Stimulated activated CD4-positive, alpha-beta T cell treated with anti-CD3 and anti-CD28 coated beads, Interleukin-15, amount 100 ng/mL, for 48 hours (primary cell): ENCODE measurements at regions not wholly inside any gene's neighbourhood (a gene's known extent, or its start where the extent isn't known, plus 50 kb on each side); places are given as distances from the start of the nearest gene placed in this dataset.
"Not testable (repeated sequence)": the region's sequence is repeated elsewhere in the genome, so short reads cannot be mapped to it uniquely, and the experiment has no call there.

Source experiments
- DNase-seq, 2 donors: peaks; one replicate each; pipeline ENCODE4 v3.0.0-alpha.2; 2020; ENCODE audit warnings: low read depth in 2 of 2

DNA sequence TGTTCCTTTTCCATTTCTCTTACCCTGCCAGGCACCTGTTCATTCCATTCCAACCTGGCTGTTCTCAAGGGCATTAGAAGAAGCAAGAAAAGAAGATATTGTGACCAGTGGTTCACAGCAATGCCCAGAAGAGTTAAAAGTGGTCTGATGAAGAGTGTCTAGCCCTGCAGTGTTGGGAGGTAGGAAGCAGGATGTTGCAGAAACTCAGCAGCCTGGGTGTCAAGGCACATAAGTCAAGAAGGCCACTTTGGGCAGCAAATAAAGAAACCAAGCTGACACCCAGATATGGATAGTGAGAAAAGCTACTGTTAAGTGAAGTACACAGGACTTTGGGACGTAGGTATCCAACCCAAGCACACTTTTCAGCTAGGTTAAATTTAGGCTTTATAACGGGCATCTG is 199.9 kb upstream of the SATB1 start:
- DNase-seq, result no peak

DNA sequence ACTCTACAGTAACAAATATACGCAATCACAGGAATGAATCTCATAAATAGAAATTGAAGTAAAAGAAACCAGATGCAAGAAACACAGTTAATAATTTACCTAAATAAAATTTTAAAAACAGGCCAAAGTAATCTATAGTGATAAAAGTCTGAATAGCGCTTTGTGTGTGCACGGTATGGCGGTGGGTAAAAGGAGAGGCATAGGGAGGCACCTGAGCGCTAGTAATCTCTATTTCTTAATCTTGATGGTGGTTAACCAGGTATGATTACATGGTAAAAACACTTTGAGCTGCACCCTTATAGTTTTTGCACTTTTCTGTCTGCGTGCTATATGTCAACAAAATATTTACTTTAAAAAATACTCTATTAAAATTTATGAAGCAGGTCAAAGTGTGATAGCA is 198.1 kb upstream of the SATB1 start:
- no peak for DNase-seq

DNA sequence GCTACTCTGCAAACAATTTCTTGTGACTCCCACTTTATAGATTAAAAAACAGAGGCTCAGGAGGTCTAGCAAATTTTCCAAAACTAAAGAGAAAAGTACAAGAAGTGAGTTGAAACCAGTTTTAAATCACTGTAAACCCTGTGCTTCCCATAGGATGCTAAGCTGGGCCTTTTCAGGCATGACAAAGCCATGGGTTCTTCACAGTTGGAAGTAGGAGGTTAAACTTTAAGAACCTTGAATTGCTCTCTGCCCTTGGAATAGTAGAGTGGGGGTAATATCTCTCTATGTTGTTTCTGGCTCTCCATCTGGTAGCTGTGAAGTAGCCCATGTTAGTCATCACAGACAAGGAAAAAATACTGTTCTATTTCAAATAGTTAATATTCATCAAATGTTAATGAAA is 193.6 kb upstream of the SATB1 start:
- DNase-seq, result no peak

DNA sequence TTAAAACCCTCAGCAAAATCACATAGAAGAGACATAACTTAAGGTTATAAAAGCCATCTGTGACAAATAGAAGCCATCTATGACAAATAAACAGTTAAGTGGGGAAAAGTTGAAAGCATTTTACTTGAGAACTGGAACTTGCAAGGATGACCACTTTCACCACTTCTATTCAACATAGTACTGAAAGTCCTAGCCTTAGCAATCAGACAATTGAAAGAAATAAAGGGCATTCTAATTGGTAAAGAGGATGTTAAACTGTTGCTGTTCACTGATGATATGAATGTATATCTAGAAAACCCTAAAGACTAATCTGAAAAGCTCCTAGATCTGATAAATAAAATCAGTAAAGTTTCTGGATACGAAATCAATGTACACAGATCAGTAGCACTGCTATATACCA is 186.9 kb upstream of the SATB1 start:
- DNase-seq, result no peak

DNA sequence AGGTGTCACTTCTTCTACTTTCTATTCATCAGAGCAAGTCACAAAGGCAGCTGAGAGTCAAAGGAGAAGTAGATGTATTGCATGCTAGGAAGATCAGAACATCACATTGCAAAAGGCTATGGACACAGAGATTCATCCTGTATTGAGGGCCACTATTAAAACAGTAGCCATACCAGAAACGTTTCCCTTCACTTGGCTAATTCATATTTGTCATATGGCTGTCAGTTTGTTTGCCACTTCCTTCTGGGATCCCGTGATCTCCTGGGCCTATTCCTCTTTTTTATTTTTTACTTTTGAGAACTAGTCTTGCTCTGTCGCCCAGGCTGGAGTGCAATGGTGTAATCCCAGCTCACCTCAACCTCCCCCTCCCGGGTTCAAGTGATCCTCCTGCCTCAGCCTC is 184.0 kb upstream of the SATB1 start:
- DNase-seq, result no peak

DNA sequence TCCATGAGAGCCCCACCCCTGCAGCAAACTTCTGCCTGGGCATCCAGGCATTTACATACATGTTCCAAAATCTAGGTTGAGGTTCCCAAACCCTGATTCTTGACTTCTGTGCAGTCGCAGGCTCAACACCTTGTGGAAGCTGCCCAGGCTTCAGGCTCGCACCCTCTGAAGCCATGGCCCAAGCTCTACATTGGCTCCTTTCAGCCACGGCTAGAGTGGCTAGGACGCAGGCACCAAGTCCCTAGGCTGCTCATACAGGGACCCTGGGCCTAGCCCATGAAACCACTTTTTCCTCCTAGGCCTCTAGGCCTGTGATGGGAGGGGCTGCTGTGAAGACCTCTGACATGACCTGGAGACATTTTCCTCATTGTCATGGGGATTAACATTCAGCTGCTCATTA is 172.8 kb upstream of the SATB1 start:
- no peak for DNase-seq

DNA sequence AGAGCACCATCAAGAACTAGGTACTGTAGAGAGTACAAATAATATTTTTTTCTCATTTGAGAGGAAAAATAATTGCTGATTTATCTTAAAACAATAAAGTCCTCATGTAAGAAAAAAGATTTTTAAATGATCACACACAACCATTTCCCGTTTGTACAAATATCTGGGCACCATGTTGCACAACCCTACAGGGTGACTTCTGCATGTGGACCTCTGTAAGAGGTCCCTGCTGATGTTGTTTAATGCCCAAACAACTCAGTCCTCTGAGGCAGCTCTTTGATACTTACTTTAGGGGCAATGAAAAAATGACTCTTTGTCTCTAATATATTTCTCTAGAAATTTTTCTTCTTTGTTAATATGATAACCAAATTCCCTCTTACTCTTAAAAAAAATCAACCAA is 168.1 kb upstream of the SATB1 start:
- DNase-seq, result no peak

DNA sequence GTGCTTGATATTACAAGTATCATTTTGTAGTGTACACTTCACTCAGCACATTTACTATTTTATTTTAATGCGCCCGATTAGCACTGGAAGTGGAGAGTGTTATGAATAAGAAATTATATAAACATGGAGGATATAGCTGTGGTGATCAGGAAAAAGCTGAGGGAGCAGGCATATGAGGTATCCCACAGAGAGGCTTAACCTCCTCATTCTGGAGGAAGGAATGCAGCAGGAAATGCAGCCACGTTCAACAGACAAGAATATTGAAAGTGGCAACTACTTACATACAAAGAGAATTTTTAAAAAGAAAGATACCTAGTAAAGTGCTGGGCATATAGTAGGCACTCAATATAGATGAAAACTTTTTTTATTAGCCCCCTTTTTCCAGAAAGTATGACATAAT is 166.0 kb upstream of the SATB1 start:
- DNase-seq, result no peak

DNA sequence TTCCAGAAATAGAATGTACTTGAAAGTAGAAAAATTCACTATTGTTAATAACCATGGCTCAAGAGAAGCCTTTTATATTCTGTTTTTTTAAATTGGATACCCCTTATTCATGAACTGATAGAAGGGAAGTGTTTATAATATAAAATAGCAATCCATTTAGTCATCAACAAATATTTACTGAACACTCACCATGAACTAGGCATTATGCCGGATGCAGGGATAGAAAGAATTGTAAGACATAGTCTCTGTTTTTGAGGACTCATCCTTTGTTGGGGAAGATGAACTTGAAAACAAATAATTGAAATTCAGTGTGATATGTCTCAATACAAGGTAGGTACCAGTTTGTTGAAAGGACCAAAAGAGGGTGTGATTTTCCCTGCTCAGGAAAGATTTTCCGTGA is 160.9 kb upstream of the SATB1 start:
- no peak for DNase-seq

DNA sequence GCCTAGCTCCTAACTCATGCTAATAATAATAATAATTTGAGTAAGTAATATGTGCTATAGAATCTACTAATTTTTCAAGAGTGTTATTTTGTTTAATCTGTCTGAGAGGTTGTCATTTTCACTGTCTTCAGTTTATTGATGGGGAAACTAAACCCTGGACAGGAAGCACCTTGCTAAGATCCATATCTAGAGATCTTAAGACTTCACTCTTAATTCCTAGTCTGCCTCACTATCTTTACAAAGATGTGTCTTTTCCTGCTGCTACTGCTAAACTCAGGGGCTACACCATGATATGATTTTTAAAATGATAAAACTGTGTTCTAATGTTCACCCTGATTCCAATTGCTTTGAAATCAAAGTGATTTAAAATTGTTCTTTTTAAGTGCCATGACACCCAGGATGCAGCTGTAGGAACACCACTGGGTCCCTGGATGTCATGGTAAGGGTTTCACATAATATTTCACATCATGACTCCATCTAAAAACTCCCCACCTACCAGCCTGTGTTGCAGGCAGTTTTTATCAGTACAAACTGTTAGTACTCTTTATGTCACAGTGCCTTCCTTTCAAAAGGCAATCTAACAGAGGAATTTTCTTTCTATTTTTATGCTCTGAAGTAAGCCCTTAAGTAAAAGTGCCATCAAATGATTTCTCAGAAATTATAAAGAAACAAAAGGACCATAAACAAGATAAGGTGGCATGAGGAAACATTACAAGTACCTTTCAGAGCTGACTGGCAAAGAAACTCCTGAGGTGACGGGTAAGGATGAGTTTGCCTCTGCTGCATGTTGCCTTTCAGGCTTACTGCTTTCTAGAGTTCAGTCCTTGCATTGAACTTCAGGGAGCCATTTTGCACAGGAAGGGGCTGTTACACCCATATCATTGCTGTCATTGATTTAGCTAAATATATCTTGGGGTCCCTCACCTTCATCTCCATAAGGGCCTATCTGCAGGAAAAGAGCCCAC is 160.1 kb upstream of the SATB1 start:
- no peak for DNase-seq

DNA sequence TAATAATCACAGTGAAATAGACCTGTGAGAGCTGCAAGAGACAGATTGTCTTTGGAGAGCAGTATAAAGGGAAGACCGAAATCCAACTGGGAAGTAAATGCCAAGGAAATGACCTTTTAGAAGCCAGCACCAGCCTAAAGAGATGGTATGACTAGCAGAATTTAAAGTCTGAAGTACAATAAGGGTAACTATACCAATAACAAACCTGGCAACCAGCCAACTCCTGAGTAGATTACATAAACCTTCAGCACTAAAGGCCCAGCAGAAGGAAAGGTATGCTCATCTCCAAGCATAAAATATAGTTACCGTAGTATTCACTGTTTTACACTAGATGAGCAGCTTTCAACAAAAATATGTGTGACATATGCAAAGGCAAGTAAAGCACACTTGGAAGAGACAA is 155.1 kb upstream of the SATB1 start:
- DNase-seq, result no peak

DNA sequence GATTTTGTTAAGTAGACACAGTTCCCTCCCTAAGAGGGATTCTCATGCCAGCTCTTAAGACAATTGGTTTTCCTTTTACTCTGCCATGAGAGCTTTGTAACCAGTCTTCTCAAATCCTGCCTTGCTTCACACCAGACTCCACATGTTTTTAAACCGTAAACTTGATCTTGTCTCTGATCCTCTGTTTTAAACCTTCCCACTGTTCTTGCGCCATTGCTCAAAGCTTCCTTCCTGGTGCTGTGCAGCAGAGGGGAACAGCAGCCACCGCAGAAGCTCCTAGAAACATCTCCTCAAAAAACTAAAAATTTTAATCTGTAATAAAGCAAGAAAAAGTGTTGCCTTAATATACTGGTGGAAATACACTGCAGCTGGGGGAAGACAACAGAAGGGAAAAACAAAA is 154.5 kb upstream of the SATB1 start:
- DNase-seq, result no peak

DNA sequence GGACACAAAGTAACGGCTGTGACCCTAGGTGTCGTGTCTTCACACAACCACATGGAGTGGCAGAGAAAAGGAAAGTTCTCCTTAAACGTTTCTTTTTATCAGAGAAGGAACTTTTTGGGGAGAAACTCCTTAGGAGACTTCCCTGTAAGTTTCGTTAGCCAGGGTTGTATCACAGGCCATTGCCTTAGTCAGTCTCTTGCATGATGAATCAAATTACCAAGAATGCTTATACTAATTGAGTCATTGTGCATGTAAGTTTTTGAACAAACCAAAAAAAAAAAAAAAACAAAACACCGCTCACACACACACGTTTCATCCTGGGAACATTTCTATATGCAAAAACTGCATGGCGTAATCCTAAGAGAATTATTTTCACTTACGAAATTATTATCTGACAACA is 150.4 kb upstream of the SATB1 start:
- no peak for DNase-seq

DNA sequence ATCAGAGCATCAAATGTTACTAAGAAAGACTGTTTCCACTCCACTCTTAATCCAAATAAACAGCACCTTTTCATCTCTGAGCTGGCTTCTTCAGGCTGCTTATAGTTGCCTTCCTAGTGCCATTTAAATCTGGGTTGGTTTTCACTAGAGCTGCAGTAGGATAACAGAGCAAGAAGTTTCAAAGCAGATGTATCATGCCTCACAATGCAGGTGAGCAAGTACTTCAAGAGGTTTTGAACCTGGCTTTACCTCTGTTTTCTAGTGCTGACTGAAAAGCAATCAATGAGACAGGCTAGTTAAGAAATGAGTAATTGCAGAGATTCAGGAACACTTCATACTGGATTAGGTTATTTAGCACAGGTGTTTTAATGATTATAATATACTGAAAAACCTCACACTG is 147.7 kb upstream of the SATB1 start:
- DNase-seq, result no peak

DNA sequence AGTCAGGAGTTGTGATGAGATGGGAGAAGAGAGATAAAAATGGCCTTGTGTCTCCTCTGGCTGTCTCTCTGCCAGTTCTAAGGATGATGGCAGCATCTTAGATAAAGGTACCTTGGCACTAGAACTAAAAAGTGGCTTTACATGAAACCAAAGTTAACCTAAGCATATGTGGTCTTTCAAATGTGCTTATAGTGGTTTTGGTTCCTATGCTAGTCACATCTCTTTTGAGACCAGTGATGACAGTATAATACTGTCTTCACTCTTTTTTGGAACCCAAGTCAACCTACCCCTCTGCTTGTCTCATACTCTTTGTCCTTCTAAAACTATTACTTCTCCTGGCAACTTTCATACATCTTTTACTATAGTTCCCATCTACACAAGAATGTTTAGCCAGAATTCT is 142.2 kb upstream of the SATB1 start:
- DNase-seq, result no peak

DNA sequence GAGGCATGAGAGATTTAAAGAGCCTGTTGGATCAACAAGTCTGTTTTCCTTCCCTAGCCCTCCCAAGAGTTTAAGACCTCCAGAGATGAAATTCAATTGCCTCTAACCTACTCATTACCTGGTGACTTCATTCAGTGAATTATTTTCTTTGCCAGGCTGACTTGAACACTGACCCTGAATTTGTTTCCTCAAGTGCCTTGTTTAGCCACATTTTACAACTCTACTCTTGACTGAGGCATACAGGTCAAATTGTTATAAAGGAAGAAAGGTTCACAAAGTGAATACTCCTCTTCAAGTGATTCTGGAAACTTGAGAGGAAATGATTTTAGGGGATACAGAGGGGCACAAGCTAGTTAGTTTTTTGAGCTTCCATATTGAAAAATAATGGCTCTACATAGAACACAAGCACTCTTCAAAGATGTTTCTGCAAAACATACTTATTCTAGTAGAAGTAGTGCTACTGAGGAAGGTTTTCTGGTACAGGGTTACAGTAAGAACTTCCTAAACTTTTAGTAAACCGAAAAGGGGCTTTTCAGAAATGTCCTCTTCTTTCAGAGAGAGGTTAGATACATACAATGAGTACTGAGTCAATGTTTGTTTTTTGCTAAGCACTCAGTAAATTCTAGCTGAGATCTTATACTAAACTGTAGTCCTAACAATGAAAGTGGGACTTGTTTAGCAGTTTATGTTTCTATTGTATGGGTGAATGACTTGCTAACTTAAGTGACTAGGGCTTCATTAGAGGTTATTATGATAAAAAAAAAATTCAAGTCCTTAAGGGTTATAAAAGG is 137.4 kb upstream of the SATB1 start:
- DNase-seq, result no peak

DNA sequence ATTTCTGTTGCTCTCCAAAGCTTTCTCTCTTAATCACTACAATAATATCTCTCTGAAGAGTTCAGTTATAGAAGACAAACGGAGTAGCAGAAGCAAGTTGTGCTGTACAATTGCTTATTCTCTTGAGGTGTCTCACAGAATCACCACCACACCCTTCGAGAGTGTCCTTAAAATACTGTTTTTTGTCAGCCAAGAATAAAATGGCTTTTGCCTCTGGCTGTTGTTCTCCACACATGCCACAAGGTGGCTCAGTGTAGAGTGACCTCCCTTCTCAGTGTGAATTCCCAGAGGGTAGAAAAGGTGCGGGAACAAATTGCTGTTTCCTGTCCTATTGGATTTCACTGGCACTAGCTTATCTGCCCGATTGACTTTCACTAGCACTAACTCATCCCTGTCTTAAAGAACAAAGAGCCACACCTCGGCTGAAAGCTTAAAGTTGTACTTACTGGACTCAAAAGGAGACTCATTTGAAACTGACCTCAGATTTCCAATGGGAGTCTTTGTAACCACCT is 134.2 kb upstream of the SATB1 start:
- DNase-seq, result peak in 1 of 2 donors; percentile 12

DNA sequence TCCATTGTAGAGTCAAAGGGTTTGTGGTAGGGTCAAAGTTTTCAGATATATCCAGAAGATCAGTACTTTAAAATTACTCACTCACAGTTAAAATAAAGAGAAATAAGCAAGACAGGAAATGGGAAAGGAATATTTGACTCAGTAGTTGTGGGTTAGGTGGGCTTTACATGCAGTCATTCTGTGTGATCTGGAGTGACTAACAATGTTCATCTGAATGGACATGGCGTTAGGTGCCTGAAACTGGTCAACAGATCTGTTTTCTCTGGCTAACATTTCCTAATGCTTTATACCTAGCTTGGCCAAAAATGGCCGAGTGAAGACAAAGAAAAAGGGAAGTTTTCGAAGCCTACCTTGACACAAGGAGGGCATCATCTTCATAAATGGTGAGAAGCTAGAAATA is 133.4 kb upstream of the SATB1 start:
- no peak for DNase-seq

DNA sequence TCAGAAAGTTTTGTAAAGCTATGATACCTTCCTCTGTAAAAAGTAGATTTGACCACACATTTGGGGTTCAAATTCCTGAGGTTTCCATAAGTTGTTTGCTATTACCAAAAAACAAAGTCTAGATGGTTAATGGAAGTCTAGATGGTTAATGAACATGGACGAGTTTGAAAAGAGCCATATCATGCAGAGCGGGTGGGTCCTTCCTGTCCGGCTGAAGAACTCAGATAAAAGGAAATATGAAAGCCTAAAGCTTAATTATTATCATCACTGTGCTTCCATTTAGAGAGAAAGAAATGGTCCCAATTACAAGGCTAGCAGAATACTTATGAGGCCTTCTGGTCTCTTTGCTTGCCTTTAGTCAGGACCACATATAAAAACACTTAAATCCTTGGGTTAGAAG is 132.1 kb upstream of the SATB1 start:
- DNase-seq, result no peak

DNA sequence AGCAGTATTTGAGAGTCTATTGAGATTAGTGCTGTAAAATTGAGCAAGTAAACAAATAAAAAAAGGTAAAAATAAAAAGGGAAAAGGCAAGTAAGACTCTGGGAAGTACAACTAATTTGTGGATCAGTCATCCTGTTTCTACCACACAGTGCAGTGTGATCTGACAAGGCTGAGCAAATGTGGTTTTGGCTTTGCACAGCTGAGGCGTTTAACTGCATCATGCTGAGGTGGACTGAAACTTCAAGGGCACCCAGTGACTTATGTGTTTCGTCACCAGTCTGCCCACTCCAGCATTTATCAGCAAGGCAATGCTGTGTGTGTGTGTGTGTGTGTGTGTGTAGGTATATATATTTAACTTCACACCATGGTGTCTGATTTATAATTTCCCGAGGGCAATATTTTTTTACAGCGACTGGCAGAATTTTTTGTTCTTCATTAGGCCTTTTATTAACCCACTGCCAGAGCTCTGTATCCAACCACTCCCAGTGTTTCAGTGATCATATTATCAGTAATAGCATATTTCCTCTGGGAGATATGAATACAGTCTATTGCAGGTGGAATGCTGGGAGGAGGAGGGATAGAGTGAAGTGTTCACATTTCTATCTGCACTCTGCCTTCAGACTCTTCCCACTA is 131.5 kb upstream of the SATB1 start:
- peak; percentile 77 to 85 for DNase-seq

DNA sequence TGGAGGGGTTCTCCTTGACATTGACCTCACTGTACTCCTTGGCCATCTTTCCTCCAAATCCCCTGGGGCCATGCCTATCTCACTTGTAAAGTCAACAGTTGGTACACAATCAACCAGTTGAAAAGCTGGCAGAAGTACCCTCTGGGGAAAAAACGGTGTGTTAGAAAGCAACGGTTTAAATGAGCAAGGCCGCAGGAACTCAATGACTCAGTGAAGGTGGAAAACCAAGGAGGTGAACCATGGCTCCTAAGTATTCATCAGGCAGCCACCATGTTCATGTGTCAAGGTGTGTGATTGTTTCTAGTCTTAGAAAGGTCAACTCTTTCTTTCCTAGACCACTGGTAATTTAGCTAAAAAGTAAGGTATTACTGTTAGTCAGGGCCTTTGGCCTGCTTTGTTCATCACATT is 130.9 kb upstream of the SATB1 start:
- peak; percentile 36 to 41 for DNase-seq

DNA sequence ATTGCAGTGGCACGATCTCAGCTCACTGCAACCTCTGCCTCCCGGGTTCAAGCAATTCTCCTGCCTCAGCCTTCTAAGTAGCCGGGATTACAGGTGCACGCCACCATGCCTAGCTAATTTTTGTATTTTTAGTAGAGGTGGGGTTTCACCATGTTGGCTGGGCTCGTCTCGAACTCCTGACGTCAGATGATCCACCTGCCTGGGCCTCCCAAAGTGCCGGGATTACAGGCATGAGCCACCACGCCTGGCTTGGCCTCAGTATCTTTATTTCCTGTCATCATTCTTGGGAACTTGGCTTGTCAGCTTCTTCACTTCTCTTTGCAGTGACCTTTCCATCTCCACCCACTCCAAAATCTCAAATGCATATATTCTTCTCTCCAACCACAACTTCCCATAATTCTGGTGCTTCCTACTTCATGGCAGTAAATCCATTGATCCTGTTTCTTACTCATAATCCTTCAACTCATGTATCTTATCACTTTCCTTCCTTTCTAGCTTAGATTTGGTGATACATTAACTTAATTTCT is 127.5 kb upstream of the SATB1 start:
- not testable (repeated sequence) for DNase-seq
